SK-N-SH treated with all-trans-retinoic acid at 6 μM for 48 hours (cell line): ENCODE measurements at regions not wholly inside any gene's neighbourhood (a gene's known extent, or its start where the extent isn't known, plus 50 kb on each side); places are given as distances from the start of the nearest gene placed in this dataset.

ENCODE experiments used
- ATAC-seq: fragments of 200-7000 bp; cut with Tn5 transposase; 3 replicates; pipeline ENCODE4 v1.9.1; 2020; ENCODE audit warnings: mild to moderate bottlenecking, moderate library complexity
- ARNTL ChIP-seq: fragments of 450-650 bp; formaldehyde crosslinking; IDR thresholded peaks from 2 replicates; pipeline ENCODE4 v1.5.0; 2020; ENCODE audit warnings: low read depth, mild to moderate bottlenecking, moderate library complexity, borderline replicate concordance
- CSDC2 ChIP-seq: fragments of 250-450 bp; sonication (Bioruptor Pico); IDR thresholded peaks from 2 replicates; pipeline ENCODE4 v1.5.0; 2020; ENCODE audit warnings: mild to moderate bottlenecking, moderate library complexity
- CSRNP3 ChIP-seq: fragments of 250-450 bp; sonication (Bioruptor Pico); IDR thresholded peaks from 2 replicates; pipeline ENCODE4 v1.5.1; 2021; ENCODE audit warnings: mild to moderate bottlenecking, moderate library complexity
- ESRRG ChIP-seq: fragments of 250-450 bp; sonication (Bioruptor Pico); IDR thresholded peaks from 2 replicates; pipeline ENCODE4 v1.6.1; 2021; ENCODE audit warnings: mild to moderate bottlenecking
- GLIS3 ChIP-seq: fragments of 250-450 bp; sonication (Bioruptor Pico); IDR thresholded peaks from 2 replicates; pipeline ENCODE4 v1.5.0; 2020; ENCODE audit warnings: mild to moderate bottlenecking, moderate library complexity
- ISL1 ChIP-seq: fragments of 250-450 bp; sonication (Bioruptor Pico); IDR thresholded peaks from 2 replicates; pipeline ENCODE4 v2.1.2; 2022; ENCODE audit warnings: mild to moderate bottlenecking, moderate library complexity
- OSR1 ChIP-seq: fragments of 250-450 bp; sonication (Bioruptor Pico); IDR thresholded peaks from 2 replicates; pipeline ENCODE4 v1.8.0; 2022; ENCODE audit warnings: moderate library complexity, mild to moderate bottlenecking, inconsistent platforms
- PATZ1 ChIP-seq: fragments of 250-450 bp; sonication (Bioruptor Pico); IDR thresholded peaks from 2 replicates; pipeline ENCODE4 v1.8.0; 2020; ENCODE audit warnings: mild to moderate bottlenecking, moderate library complexity, borderline replicate concordance
- PPARA ChIP-seq: fragments of 250-450 bp; sonication (Bioruptor Pico); IDR thresholded peaks from 2 replicates; pipeline ENCODE4 v1.5.0; 2020; ENCODE audit warnings: mild to moderate bottlenecking, borderline replicate concordance
- RARB ChIP-seq: fragments of 250-450 bp; sonication (Bioruptor Pico); IDR thresholded peaks from 2 replicates; pipeline ENCODE4 v1.8.0; 2021; ENCODE audit warnings: mild to moderate bottlenecking, moderate library complexity
- TCF4 ChIP-seq: fragments of 250-450 bp; sonication (Bioruptor Pico); IDR thresholded peaks from 2 replicates; pipeline ENCODE4 v1.8.0; 2021; ENCODE audit warnings: mild to moderate bottlenecking, moderate library complexity, borderline replicate concordance
- TOX ChIP-seq: fragments of 250-450 bp; sonication (Bioruptor Pico); IDR thresholded peaks from 2 replicates; pipeline ENCODE4 v1.8.0; 2021; ENCODE audit warnings: mild to moderate bottlenecking, moderate library complexity, borderline replicate concordance
- ZC3H10 ChIP-seq: fragments of 250-450 bp; sonication (Bioruptor Pico); IDR thresholded peaks from 2 replicates; pipeline ENCODE4 v1.5.1; 2021; ENCODE audit warnings: mild to moderate bottlenecking, moderate library complexity
- ZFP3 ChIP-seq: fragments of 250-450 bp; sonication (Bioruptor Pico); IDR thresholded peaks from 2 replicates; pipeline ENCODE4 v1.5.0; 2020; ENCODE audit warnings: mild to moderate bottlenecking, moderate library complexity
- ZFP30 ChIP-seq: fragments of 450-650 bp; formaldehyde crosslinking; IDR thresholded peaks from 2 replicates; pipeline ENCODE4 v1.5.0; 2022; ENCODE audit warnings: mild to moderate bottlenecking, moderate library complexity
- ZNF565 ChIP-seq: fragments of 450-650 bp; formaldehyde crosslinking; conservative IDR thresholded peaks from 2 replicates; pipeline ENCODE4 v1.5.0; 2020; ENCODE audit warnings: low read depth, mild to moderate bottlenecking, moderate library complexity
- ZNF70 ChIP-seq: fragments of 450-650 bp; formaldehyde crosslinking; IDR thresholded peaks from 2 replicates; pipeline ENCODE4 v1.5.0; 2020; ENCODE audit warnings: mild to moderate bottlenecking, moderate library complexity
- ZNF8 ChIP-seq: fragments of 450-650 bp; formaldehyde crosslinking; IDR thresholded peaks from 2 replicates; pipeline ENCODE4 v1.5.0; 2020; ENCODE audit warnings: mild to moderate bottlenecking, moderate library complexity
- TF ChIP-seq, protein P1 (sequence below): fragments of 250-450 bp; sonication (Bioruptor Pico); IDR thresholded peaks from 2 replicates; pipeline ENCODE4 v1.8.0; 2021; ENCODE audit warnings: low read depth, mild to moderate bottlenecking, moderate library complexity, borderline replicate concordance
- TF ChIP-seq, protein P2 (sequence below): fragments of 250-450 bp; sonication (Bioruptor Pico); IDR thresholded peaks from 2 replicates; pipeline ENCODE4 v1.5.0; 2020; ENCODE audit warnings: mild to moderate bottlenecking, moderate library complexity
- TF ChIP-seq, protein P3 (sequence below): fragments of 250-450 bp; sonication (Bioruptor Pico); IDR thresholded peaks from 2 replicates; pipeline ENCODE4 v1.5.1; 2020; ENCODE audit warnings: low read depth, mild to moderate bottlenecking, moderate library complexity

DNA sequence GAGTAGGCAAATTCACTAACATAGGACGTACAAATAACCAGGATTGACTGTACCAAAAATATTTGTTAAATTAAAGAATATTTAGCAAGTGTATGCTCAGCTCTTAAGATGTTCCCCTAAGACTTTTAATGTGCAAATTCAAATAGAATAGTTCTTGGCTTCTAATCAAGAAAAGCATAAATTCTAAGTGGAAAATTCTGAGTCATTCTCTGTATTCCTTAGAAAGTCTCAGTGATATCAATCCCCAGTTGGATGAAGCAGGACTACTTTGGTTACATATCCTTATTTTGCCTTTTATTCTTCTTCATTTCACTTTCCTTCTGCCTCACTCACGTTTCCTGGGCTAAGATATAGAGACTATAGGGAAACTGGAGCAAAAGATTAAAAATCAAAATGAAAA is 130.2 kb downstream of the IFI44 start:
- ATAC-seq = no peak; the same call in 2 of the 3 replicates
- TF ChIP-seq TOX (CRISPR knock-in tag) = no peak
- TF ChIP-seq ZNF8 (CRISPR knock-in tag) = no peak
- no peak for TF ChIP-seq ESRRG
- TF ChIP-seq ZNF70 = no peak
- TF ChIP-seq GLIS3 = no peak
- TF ChIP-seq CSRNP3 = no peak
- TF ChIP-seq OSR1 (CRISPR knock-in tag) = no peak
- TF ChIP-seq, protein P1, sequence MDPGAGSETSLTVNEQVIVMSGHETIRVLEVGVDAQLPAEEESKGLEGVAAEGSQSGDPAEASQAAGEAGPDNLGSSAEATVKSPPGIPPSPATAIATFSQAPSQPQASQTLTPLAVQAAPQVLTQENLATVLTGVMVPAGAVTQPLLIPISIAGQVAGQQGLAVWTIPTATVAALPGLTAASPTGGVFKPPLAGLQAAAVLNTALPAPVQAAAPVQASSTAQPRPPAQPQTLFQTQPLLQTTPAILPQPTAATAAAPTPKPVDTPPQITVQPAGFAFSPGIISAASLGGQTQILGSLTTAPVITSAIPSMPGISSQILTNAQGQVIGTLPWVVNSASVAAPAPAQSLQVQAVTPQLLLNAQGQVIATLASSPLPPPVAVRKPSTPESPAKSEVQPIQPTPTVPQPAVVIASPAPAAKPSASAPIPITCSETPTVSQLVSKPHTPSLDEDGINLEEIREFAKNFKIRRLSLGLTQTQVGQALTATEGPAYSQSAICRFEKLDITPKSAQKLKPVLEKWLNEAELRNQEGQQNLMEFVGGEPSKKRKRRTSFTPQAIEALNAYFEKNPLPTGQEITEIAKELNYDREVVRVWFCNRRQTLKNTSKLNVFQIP = no peak
- no peak for TF ChIP-seq CSDC2 (CRISPR knock-in tag)
- TF ChIP-seq PPARA (CRISPR knock-in tag) = no peak
- TF ChIP-seq PATZ1 = no peak
- TF ChIP-seq ZFP3 (CRISPR knock-in tag) = no peak
- no peak for TF ChIP-seq RARB (CRISPR knock-in tag)
- TF ChIP-seq ARNTL (CRISPR knock-in tag) = no peak
- no peak for TF ChIP-seq ZC3H10 (CRISPR knock-in tag)
- TF ChIP-seq ISL1 (CRISPR knock-in tag) = no peak
- no peak for TF ChIP-seq ZFP30 (CRISPR knock-in tag)
- TF ChIP-seq, protein P2, sequence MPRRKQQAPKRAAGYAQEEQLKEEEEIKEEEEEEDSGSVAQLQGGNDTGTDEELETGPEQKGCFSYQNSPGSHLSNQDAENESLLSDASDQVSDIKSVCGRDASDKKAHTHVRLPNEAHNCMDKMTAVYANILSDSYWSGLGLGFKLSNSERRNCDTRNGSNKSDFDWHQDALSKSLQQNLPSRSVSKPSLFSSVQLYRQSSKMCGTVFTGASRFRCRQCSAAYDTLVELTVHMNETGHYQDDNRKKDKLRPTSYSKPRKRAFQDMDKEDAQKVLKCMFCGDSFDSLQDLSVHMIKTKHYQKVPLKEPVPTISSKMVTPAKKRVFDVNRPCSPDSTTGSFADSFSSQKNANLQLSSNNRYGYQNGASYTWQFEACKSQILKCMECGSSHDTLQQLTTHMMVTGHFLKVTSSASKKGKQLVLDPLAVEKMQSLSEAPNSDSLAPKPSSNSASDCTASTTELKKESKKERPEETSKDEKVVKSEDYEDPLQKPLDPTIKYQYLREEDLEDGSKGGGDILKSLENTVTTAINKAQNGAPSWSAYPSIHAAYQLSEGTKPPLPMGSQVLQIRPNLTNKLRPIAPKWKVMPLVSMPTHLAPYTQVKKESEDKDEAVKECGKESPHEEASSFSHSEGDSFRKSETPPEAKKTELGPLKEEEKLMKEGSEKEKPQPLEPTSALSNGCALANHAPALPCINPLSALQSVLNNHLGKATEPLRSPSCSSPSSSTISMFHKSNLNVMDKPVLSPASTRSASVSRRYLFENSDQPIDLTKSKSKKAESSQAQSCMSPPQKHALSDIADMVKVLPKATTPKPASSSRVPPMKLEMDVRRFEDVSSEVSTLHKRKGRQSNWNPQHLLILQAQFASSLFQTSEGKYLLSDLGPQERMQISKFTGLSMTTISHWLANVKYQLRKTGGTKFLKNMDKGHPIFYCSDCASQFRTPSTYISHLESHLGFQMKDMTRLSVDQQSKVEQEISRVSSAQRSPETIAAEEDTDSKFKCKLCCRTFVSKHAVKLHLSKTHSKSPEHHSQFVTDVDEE (CRISPR knock-in tag) = no peak
- no peak for TF ChIP-seq ZNF565 (CRISPR knock-in tag)
- TF ChIP-seq, protein P3, sequence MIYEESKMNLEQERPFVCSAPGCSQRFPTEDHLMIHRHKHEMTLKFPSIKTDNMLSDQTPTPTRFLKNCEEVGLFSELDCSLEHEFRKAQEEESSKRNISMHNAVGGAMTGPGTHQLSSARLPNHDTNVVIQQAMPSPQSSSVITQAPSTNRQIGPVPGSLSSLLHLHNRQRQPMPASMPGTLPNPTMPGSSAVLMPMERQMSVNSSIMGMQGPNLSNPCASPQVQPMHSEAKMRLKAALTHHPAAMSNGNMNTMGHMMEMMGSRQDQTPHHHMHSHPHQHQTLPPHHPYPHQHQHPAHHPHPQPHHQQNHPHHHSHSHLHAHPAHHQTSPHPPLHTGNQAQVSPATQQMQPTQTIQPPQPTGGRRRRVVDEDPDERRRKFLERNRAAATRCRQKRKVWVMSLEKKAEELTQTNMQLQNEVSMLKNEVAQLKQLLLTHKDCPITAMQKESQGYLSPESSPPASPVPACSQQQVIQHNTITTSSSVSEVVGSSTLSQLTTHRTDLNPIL (CRISPR knock-in tag) = no peak

DNA sequence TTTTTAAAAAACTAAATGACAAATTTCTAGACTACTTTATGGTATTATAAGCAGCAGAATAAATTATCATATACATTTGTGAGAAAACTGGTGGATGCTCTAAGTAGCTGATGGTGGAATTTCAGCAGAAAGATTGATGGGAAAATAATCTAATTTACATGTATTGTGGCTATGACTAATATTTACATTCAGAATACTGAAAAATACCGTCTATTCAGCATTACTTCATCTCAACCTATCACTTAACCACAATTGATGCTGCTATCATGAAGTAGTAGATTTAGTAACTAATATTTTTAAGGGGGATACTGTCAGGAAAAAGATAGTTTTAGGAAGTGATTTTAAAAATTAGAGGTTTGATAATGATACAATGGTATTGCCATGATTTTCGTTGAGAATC is 137.9 kb downstream of the IFI44 start:
- ATAC-seq = no peak
- TF ChIP-seq OSR1 (CRISPR knock-in tag) (no peak), ZNF8 (CRISPR knock-in tag) (no peak), PATZ1 (peak; percentile 21; the same call in 1 of the 2 replicates), ISL1 (CRISPR knock-in tag) (peak; percentile 71)

- ATAC-seq = peak; percentile 43; the same call in 1 of the 3 replicates
- TF ChIP-seq PPARA (CRISPR knock-in tag) (no peak), CSRNP3 (peak; percentile 73), ZFP3 (CRISPR knock-in tag) (0 out of 2 replicates have a peak, but pooled peaks have one; percentile 48), ZNF8 (CRISPR knock-in tag) (peak; percentile 26; the same call in 1 of the 2 replicates), TCF4 (CRISPR knock-in tag) (peak; percentile 98), GLIS3 (peak; percentile 93; the same call in 1 of the 2 replicates), CSDC2 (CRISPR knock-in tag) (no peak), ESRRG (0 out of 2 replicates have a peak, but pooled peaks have one; percentile 35), ZNF70 (0 out of 2 replicates have a peak, but pooled peaks have one; percentile 40), ARNTL (CRISPR knock-in tag) (no peak), ISL1 (CRISPR knock-in tag) (peak; percentile 82)
- TF ChIP-seq, protein P2 (CRISPR knock-in tag) = peak; percentile 89
Measured at GRCh38 chr1:78790174-78790573, 140.5 kb downstream of the IFI44 start.
